ENCODE measurements at regions not wholly inside any gene's neighbourhood (a gene's known extent, or its start where the extent isn't known, plus 50 kb on each side); places are given as distances from the start of the nearest gene placed in this dataset.

GRCh38 chr16:29319726-29320125 is 86.8 kb downstream of the NPIPB11 start:
- CTCF ChIA-PET (ENCODE audit: low intra/inter-chr PET ratio), result no interaction called here
- TF ChIP-seq ARID1B (IDR thresholded peaks at IDR 0.05), result peak; percentile 27; the same call in 1 of the 2 replicates
- TF ChIP-seq SMARCC2 (IDR thresholded peaks at IDR 0.05; ENCODE audit: low read depth), result no peak
- peak; percentile 41 for TF ChIP-seq TAL1 (IDR thresholded peaks at IDR 0.05)
- TF ChIP-seq THRB (CRISPR knock-in tag; conservative IDR thresholded peaks at IDR 0.05), result no peak
- no peak for TF ChIP-seq ZNF311 (CRISPR knock-in tag; IDR thresholded peaks at IDR 0.05)
- TF ChIP-seq GATAD2B (IDR thresholded peaks at IDR 0.05; ENCODE audit: borderline replicate concordance), result no peak
- TF ChIP-seq SAFB (IDR thresholded peaks at IDR 0.05; ENCODE audit: borderline replicate concordance, low read depth, low read length), result no peak
- TF ChIP-seq ZNF197 (CRISPR knock-in tag; IDR thresholded peaks at IDR 0.05; ENCODE audit: low read depth), result no peak
- TF ChIP-seq CEBPG (CRISPR knock-in tag; IDR thresholded peaks at IDR 0.05), result no peak
- no peak for TF ChIP-seq CEBPG (tag; conservative IDR thresholded peaks at IDR 0.05 in 1 of 2, IDR thresholded peaks at IDR 0.05 in 1 of 2)
- TF ChIP-seq FOXA3 (CRISPR knock-in tag; conservative IDR thresholded peaks at IDR 0.05 in 1 of 2, IDR thresholded peaks at IDR 0.05 in 1 of 2), result peak; percentile 77 to 90
- TF ChIP-seq ZNF699 (CRISPR knock-in tag; IDR thresholded peaks at IDR 0.05; ENCODE audit: insufficient replicate concordance), result no peak
- 0 out of 2 replicates have a peak, but pooled peaks have one; percentile 17 for TF ChIP-seq SOX6 (IDR thresholded peaks at IDR 0.05)
- in situ Hi-C loops (cut with MboI) (no loop called here), intact Hi-C loops (cut with micrococcal nuclease) (no loop called here)
- Histone ChIP-seq H4K20me1 (replicated peaks; ENCODE audit: control insufficient read depth, insufficient read depth, low read length) (no peaks in the 10 kb centered on the region; the same call in 1 of the 2 replicates), H3K27me3 (ENCODE audit: control insufficient read depth in 2 of 2, insufficient read depth in 2 of 2, low read length in 2 of 2) (peaks cover 3 to 11% of the 10 kb centered on the region in 2 experiments; a peak in 3 of 5 replicates), H3K9me3 (replicated peaks; ENCODE audit: control insufficient read depth, insufficient read depth, low read depth, low read length) (no peaks in the 10 kb centered on the region), H3K36me3 (ENCODE audit: control insufficient read depth, insufficient read depth, low read length) (no peaks in the 10 kb centered on the region), H3K4me2 (ENCODE audit: insufficient read depth, low read length) (no peak overlapping the region), H2AFZ (ENCODE audit: low read depth, low read length) (no peak overlapping the region; the same call in 1 of the 2 replicates), H3K4me1 (replicated peaks in 1 of 2; ENCODE audit: control insufficient read depth in 2 of 2, insufficient read depth in 2 of 2, low read length in 2 of 2) (peaks cover 0 to 19% of the 10 kb centered on the region in 2 experiments; a peak in 3 of 5 replicates), H3K4me3 (no peak overlapping the region), H3K9ac (ENCODE audit: insufficient read depth in 1 of 2, low read depth in 2 of 2, low read length in 2 of 2) (no peak overlapping the region), H3K79me2 (ENCODE audit: control insufficient read depth, insufficient read depth, low read length) (no peaks in the 10 kb centered on the region), H3K27ac (ENCODE audit: extremely low read depth, low read depth, low read length) (no peak overlapping the region), H3K9me1 (ENCODE audit: control insufficient read depth, insufficient read depth, low read length) (no peaks in the 10 kb centered on the region)
- 28% methylated on average over 9 of the region's 10 CpGs for WGBS (ENCODE audit: insufficient coverage, low coverage, missing lambda C conversion rate)
- BruUV-seq (replicated peaks), result no TSS peak
- POLR2A ChIA-PET, result no interaction called here
- DNase-seq (ENCODE audit: extremely low read depth in 1 of 4, low spot score in 3 of 4) (no peak), FAIRE-seq (no peak), ATAC-seq (no peak)

All from K562 (cell line).